HG02870 (cell line): ENCODE measurements at regions not wholly inside any gene's neighbourhood (a gene's known extent, or its start where the extent isn't known, plus 50 kb on each side); places are given as distances from the start of the nearest gene placed in this dataset.
"Not testable (repeated sequence)": the region's sequence is repeated elsewhere in the genome, so short reads cannot be mapped to it uniquely, and the experiment has no call there.

ENCODE experiments used
- ATAC-seq: cut with Tn5 transposase; IDR thresholded peaks from one replicate; pipeline ENCODE4 v1.9.1; 2021; ENCODE audit warnings: mild to moderate bottlenecking, moderate library complexity; ENCODE audit not compliant: unreplicated experiment

GRCh38 chr17:33929181-33929724 lies 325.8 kb upstream of the CCL2 start:
- no peak for ATAC-seq

- ATAC-seq, result not testable (repeated sequence)
Observed at GRCh38 chr17:33931148-33931814, 323.8 kb upstream of the CCL2 start.

- no peak for ATAC-seq
Observed at GRCh38 chr17:33932996-33933395, 322.1 kb upstream of the CCL2 start.

- no peak for ATAC-seq
Observed at GRCh38 chr17:33933576-33933975, 321.5 kb upstream of the CCL2 start.

GRCh38 chr17:33934696-33935095 lies 320.4 kb upstream of the CCL2 start:
- no peak for ATAC-seq

- ATAC-seq, result no peak
Observed at GRCh38 chr17:33935822-33936221, 319.3 kb upstream of the CCL2 start.

- no peak for ATAC-seq
Observed at GRCh38 chr17:33936764-33937163, 318.3 kb upstream of the CCL2 start.

GRCh38 chr17:33939959-33940358 lies 315.1 kb upstream of the CCL2 start:
- no peak for ATAC-seq

GRCh38 chr17:33940769-33941370 lies 314.2 kb upstream of the CCL2 start:
- no peak for ATAC-seq

- ATAC-seq, result no peak
Observed at GRCh38 chr17:33941744-33942143, 313.3 kb upstream of the CCL2 start.

- no peak for ATAC-seq
Observed at GRCh38 chr17:33942414-33942813, 312.7 kb upstream of the CCL2 start.

GRCh38 chr17:33944412-33944811 lies 310.7 kb upstream of the CCL2 start:
- ATAC-seq, result no peak

- no peak for ATAC-seq
Observed at GRCh38 chr17:33944826-33945225, 310.3 kb upstream of the CCL2 start.

- ATAC-seq, result no peak
Observed at GRCh38 chr17:33945646-33946546, 309.2 kb upstream of the CCL2 start.

GRCh38 chr17:33947762-33948161 lies 307.3 kb upstream of the CCL2 start:
- no peak for ATAC-seq

- ATAC-seq, result no peak
Observed at GRCh38 chr17:33948309-33948708, 306.8 kb upstream of the CCL2 start.

GRCh38 chr17:33949100-33949499 lies 306.0 kb upstream of the CCL2 start:
- ATAC-seq, result no peak

- ATAC-seq, result no peak
Observed at GRCh38 chr17:33950061-33950460, 305.0 kb upstream of the CCL2 start.

GRCh38 chr17:33952425-33952824 lies 302.7 kb upstream of the CCL2 start:
- no peak for ATAC-seq

GRCh38 chr17:33954597-33954996 lies 300.5 kb upstream of the CCL2 start:
- ATAC-seq, result no peak

- ATAC-seq, result no peak
Observed at GRCh38 chr17:33955461-33955860, 299.6 kb upstream of the CCL2 start.

- ATAC-seq, result not testable (repeated sequence)
Observed at GRCh38 chr17:33959098-33959497, 296.0 kb upstream of the CCL2 start.
